SK-N-SH treated with all-trans-retinoic acid at 6 μM for 48 hours (cell line): ENCODE measurements at regions not wholly inside any gene's neighbourhood (a gene's known extent, or its start where the extent isn't known, plus 50 kb on each side); places are given as distances from the start of the nearest gene placed in this dataset.

Experiments
- ATAC-seq: fragments of 200-7000 bp; cut with Tn5 transposase; 3 replicates; pipeline ENCODE4 v1.9.1; 2020; ENCODE audit warnings: mild to moderate bottlenecking, moderate library complexity
- ARNTL ChIP-seq: fragments of 450-650 bp; formaldehyde crosslinking; IDR thresholded peaks from 2 replicates; pipeline ENCODE4 v1.5.0; 2020; ENCODE audit warnings: low read depth, mild to moderate bottlenecking, moderate library complexity, borderline replicate concordance
- BACH2 ChIP-seq: fragments of 250-450 bp; sonication (Bioruptor Pico); IDR thresholded peaks from 2 replicates; pipeline ENCODE4 v1.9.0; 2021; ENCODE audit warnings: mild to moderate bottlenecking, borderline replicate concordance
- CSDC2 ChIP-seq: fragments of 250-450 bp; sonication (Bioruptor Pico); IDR thresholded peaks from 2 replicates; pipeline ENCODE4 v1.5.0; 2020; ENCODE audit warnings: mild to moderate bottlenecking, moderate library complexity
- ESRRG ChIP-seq: fragments of 250-450 bp; sonication (Bioruptor Pico); IDR thresholded peaks from 2 replicates; pipeline ENCODE4 v1.6.1; 2021; ENCODE audit warnings: mild to moderate bottlenecking
- GLIS3 ChIP-seq: fragments of 250-450 bp; sonication (Bioruptor Pico); IDR thresholded peaks from 2 replicates; pipeline ENCODE4 v1.5.0; 2020; ENCODE audit warnings: mild to moderate bottlenecking, moderate library complexity
- ISL1 ChIP-seq: fragments of 250-450 bp; sonication (Bioruptor Pico); IDR thresholded peaks from 2 replicates; pipeline ENCODE4 v2.1.2; 2022; ENCODE audit warnings: mild to moderate bottlenecking, moderate library complexity
- OSR1 ChIP-seq: fragments of 250-450 bp; sonication (Bioruptor Pico); IDR thresholded peaks from 2 replicates; pipeline ENCODE4 v1.8.0; 2022; ENCODE audit warnings: moderate library complexity, mild to moderate bottlenecking, inconsistent platforms
- PPARA ChIP-seq: fragments of 250-450 bp; sonication (Bioruptor Pico); IDR thresholded peaks from 2 replicates; pipeline ENCODE4 v1.5.0; 2020; ENCODE audit warnings: mild to moderate bottlenecking, borderline replicate concordance
- RARB ChIP-seq: fragments of 250-450 bp; sonication (Bioruptor Pico); IDR thresholded peaks from 2 replicates; pipeline ENCODE4 v1.8.0; 2021; ENCODE audit warnings: mild to moderate bottlenecking, moderate library complexity
- SNAI2 ChIP-seq: fragments of 250-450 bp; sonication (Bioruptor Pico); IDR thresholded peaks from 2 replicates; pipeline ENCODE4 v1.5.0; 2020; ENCODE audit warnings: mild to moderate bottlenecking, moderate library complexity
- TCF4 ChIP-seq: fragments of 250-450 bp; sonication (Bioruptor Pico); IDR thresholded peaks from 2 replicates; pipeline ENCODE4 v1.8.0; 2021; ENCODE audit warnings: mild to moderate bottlenecking, moderate library complexity, borderline replicate concordance
- TOX ChIP-seq: fragments of 250-450 bp; sonication (Bioruptor Pico); IDR thresholded peaks from 2 replicates; pipeline ENCODE4 v1.8.0; 2021; ENCODE audit warnings: mild to moderate bottlenecking, moderate library complexity, borderline replicate concordance
- ZC3H10 ChIP-seq: fragments of 250-450 bp; sonication (Bioruptor Pico); IDR thresholded peaks from 2 replicates; pipeline ENCODE4 v1.5.1; 2021; ENCODE audit warnings: mild to moderate bottlenecking, moderate library complexity
- ZFP3 ChIP-seq: fragments of 250-450 bp; sonication (Bioruptor Pico); IDR thresholded peaks from 2 replicates; pipeline ENCODE4 v1.5.0; 2020; ENCODE audit warnings: mild to moderate bottlenecking, moderate library complexity
- ZFP30 ChIP-seq: fragments of 450-650 bp; formaldehyde crosslinking; IDR thresholded peaks from 2 replicates; pipeline ENCODE4 v1.5.0; 2022; ENCODE audit warnings: mild to moderate bottlenecking, moderate library complexity
- ZNF565 ChIP-seq: fragments of 450-650 bp; formaldehyde crosslinking; conservative IDR thresholded peaks from 2 replicates; pipeline ENCODE4 v1.5.0; 2020; ENCODE audit warnings: low read depth, mild to moderate bottlenecking, moderate library complexity
- ZNF70 ChIP-seq: fragments of 450-650 bp; formaldehyde crosslinking; IDR thresholded peaks from 2 replicates; pipeline ENCODE4 v1.5.0; 2020; ENCODE audit warnings: mild to moderate bottlenecking, moderate library complexity
- ZNF8 ChIP-seq: fragments of 450-650 bp; formaldehyde crosslinking; IDR thresholded peaks from 2 replicates; pipeline ENCODE4 v1.5.0; 2020; ENCODE audit warnings: mild to moderate bottlenecking, moderate library complexity
- TF ChIP-seq, protein P1 (sequence below): fragments of 250-450 bp; sonication (Bioruptor Pico); IDR thresholded peaks from 2 replicates; pipeline ENCODE4 v1.8.0; 2020; ENCODE audit warnings: mild to moderate bottlenecking, moderate library complexity, borderline replicate concordance
- TF ChIP-seq, protein P2 (sequence below): fragments of 250-450 bp; sonication (Bioruptor Pico); IDR thresholded peaks from 2 replicates; pipeline ENCODE4 v1.5.1; 2020; ENCODE audit warnings: low read depth, mild to moderate bottlenecking, moderate library complexity
- TF ChIP-seq, protein P3 (sequence below): fragments of 250-450 bp; sonication (Bioruptor Pico); IDR thresholded peaks from 2 replicates; pipeline ENCODE4 v1.5.0; 2020; ENCODE audit warnings: mild to moderate bottlenecking, moderate library complexity
- TF ChIP-seq, protein P4 (sequence below): fragments of 250-450 bp; sonication (Bioruptor Pico); IDR thresholded peaks from 2 replicates; pipeline ENCODE4 v1.5.1; 2021; ENCODE audit warnings: mild to moderate bottlenecking, moderate library complexity

DNA sequence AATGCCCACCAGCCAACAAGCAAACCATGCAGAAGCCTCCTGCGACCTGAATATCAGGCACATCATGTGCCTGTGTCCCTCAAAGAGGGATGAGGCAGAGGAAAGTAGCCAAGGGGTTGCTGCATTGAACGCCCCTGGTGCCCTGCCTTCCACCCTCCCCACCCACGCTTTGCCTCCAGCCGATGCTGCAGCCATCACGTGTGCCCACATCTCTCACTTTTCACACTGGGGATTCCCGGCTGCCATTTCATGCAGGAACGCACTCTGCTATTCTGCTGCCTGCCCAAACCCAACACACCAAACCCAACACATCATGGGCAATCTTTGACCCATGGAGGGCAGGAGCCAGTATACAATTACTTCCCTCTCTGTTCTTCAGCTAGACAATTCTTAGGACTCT lies 462.2 kb upstream of the PROK2 start (continued):
- TF ChIP-seq, protein P1, sequence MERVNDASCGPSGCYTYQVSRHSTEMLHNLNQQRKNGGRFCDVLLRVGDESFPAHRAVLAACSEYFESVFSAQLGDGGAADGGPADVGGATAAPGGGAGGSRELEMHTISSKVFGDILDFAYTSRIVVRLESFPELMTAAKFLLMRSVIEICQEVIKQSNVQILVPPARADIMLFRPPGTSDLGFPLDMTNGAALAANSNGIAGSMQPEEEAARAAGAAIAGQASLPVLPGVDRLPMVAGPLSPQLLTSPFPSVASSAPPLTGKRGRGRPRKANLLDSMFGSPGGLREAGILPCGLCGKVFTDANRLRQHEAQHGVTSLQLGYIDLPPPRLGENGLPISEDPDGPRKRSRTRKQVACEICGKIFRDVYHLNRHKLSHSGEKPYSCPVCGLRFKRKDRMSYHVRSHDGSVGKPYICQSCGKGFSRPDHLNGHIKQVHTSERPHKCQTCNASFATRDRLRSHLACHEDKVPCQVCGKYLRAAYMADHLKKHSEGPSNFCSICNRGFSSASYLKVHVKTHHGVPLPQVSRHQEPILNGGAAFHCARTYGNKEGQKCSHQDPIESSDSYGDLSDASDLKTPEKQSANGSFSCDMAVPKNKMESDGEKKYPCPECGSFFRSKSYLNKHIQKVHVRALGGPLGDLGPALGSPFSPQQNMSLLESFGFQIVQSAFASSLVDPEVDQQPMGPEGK (CRISPR knock-in tag), result no peak
- TF ChIP-seq BACH2, result no peak

DNA sequence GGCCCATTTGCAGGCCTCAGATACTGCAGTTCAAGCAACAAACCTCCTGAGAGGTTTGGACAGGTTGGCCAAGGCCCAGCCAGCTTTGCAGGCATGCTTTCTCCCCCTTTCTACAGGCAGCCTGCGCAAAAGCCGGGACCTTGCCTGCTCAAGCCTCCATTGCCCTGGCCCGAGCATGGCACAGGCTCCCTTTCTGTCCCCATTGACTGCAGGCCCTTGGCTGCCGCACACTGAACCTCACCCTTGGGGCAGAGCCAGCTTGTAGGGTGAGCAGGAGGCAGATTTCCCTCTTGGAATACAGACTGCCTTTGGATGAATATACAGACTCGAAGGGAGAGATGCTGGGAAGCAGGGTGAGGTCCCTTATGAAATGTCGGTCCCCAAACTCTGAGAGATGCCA lies 461.7 kb upstream of the PROK2 start:
- TF ChIP-seq, protein P2, sequence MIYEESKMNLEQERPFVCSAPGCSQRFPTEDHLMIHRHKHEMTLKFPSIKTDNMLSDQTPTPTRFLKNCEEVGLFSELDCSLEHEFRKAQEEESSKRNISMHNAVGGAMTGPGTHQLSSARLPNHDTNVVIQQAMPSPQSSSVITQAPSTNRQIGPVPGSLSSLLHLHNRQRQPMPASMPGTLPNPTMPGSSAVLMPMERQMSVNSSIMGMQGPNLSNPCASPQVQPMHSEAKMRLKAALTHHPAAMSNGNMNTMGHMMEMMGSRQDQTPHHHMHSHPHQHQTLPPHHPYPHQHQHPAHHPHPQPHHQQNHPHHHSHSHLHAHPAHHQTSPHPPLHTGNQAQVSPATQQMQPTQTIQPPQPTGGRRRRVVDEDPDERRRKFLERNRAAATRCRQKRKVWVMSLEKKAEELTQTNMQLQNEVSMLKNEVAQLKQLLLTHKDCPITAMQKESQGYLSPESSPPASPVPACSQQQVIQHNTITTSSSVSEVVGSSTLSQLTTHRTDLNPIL, result no peak
- no peak for TF ChIP-seq ZNF70 (CRISPR knock-in tag)
- TF ChIP-seq OSR1 (CRISPR knock-in tag), result no peak
- TF ChIP-seq GLIS3 (CRISPR knock-in tag), result no peak
- TF ChIP-seq, protein P1 (CRISPR knock-in tag), result no peak
- TF ChIP-seq TOX (CRISPR knock-in tag), result no peak
- TF ChIP-seq, protein P3, sequence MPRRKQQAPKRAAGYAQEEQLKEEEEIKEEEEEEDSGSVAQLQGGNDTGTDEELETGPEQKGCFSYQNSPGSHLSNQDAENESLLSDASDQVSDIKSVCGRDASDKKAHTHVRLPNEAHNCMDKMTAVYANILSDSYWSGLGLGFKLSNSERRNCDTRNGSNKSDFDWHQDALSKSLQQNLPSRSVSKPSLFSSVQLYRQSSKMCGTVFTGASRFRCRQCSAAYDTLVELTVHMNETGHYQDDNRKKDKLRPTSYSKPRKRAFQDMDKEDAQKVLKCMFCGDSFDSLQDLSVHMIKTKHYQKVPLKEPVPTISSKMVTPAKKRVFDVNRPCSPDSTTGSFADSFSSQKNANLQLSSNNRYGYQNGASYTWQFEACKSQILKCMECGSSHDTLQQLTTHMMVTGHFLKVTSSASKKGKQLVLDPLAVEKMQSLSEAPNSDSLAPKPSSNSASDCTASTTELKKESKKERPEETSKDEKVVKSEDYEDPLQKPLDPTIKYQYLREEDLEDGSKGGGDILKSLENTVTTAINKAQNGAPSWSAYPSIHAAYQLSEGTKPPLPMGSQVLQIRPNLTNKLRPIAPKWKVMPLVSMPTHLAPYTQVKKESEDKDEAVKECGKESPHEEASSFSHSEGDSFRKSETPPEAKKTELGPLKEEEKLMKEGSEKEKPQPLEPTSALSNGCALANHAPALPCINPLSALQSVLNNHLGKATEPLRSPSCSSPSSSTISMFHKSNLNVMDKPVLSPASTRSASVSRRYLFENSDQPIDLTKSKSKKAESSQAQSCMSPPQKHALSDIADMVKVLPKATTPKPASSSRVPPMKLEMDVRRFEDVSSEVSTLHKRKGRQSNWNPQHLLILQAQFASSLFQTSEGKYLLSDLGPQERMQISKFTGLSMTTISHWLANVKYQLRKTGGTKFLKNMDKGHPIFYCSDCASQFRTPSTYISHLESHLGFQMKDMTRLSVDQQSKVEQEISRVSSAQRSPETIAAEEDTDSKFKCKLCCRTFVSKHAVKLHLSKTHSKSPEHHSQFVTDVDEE (CRISPR knock-in tag), result no peak
- TF ChIP-seq BACH2, result no peak
- TF ChIP-seq CSDC2 (CRISPR knock-in tag), result no peak
- TF ChIP-seq PPARA (CRISPR knock-in tag), result no peak
- TF ChIP-seq ZFP30 (CRISPR knock-in tag), result no peak
- no peak for TF ChIP-seq ZNF565 (CRISPR knock-in tag)
- TF ChIP-seq RARB (CRISPR knock-in tag), result no peak
- TF ChIP-seq, protein P4, sequence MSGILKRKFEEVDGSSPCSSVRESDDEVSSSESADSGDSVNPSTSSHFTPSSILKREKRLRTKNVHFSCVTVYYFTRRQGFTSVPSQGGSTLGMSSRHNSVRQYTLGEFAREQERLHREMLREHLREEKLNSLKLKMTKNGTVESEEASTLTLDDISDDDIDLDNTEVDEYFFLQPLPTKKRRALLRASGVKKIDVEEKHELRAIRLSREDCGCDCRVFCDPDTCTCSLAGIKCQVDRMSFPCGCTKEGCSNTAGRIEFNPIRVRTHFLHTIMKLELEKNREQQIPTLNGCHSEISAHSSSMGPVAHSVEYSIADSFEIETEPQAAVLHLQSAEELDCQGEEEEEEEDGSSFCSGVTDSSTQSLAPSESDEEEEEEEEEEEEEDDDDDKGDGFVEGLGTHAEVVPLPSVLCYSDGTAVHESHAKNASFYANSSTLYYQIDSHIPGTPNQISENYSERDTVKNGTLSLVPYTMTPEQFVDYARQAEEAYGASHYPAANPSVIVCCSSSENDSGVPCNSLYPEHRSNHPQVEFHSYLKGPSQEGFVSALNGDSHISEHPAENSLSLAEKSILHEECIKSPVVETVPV (CRISPR knock-in tag), result no peak
- TF ChIP-seq TCF4 (CRISPR knock-in tag), result no peak
- TF ChIP-seq SNAI2, result no peak
- no peak for TF ChIP-seq ZNF8 (CRISPR knock-in tag)
- no peak for ATAC-seq

DNA sequence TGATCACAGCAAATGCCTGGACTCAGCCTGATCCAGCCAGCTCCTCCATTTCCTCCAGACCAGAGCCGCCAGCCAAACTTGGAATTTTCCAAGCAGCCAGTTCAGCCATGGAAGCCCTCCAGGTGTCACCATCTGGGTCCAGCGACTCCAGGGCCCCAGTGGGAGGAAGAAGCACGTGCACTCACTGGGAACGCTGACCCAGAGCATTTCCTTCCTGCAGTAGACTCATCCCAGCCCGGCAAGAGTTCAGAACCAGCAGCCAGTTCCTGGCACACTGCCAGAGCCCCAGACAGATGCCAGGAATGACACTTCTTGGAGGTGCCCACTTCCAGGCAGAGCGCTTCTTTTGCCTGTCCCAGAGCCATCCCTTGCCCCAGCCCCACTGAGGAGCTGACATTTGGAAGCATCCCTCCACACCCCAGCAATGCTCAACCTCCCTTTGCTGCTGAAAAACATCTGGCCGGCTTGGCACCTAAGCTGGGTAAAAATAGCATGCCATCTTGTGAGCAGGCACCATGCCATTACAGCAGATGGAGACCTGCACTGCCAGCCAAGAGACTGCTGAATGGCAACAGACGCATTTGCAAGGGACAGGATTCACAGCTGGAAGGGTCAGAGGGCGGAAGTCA lies 460.3 kb upstream of the PROK2 start:
- ATAC-seq, result peak; percentile 51
- no peak for TF ChIP-seq ISL1 (CRISPR knock-in tag)
- TF ChIP-seq OSR1 (CRISPR knock-in tag), result no peak
- TF ChIP-seq, protein P2, result no peak
- TF ChIP-seq CSDC2 (CRISPR knock-in tag), result no peak
- TF ChIP-seq ZNF8 (CRISPR knock-in tag), result no peak
- TF ChIP-seq ESRRG (CRISPR knock-in tag), result no peak
- TF ChIP-seq ZFP3, result no peak
- TF ChIP-seq BACH2, result no peak
- no peak for TF ChIP-seq ZFP30 (CRISPR knock-in tag)
- no peak for TF ChIP-seq GLIS3 (CRISPR knock-in tag)
- no peak for TF ChIP-seq ZC3H10 (CRISPR knock-in tag)
- TF ChIP-seq PPARA (CRISPR knock-in tag), result no peak
- no peak for TF ChIP-seq ARNTL (CRISPR knock-in tag)
